Glutamatergic neuron (in vitro differentiated cells): ENCODE measurements at regions not wholly inside any gene's neighbourhood (a gene's known extent, or its start where the extent isn't known, plus 50 kb on each side); places are given as distances from the start of the nearest gene placed in this dataset.

Experiments used
- DNase-seq: peaks from one replicate; pipeline ENCODE4 v3.0.0; 2022
- H3K27ac Mint-ChIP-seq: one replicate; pipeline ENCODE4 v1.8.0; 2020; ENCODE audit warnings: mild to moderate bottlenecking, mixed read lengths, inconsistent platforms; ENCODE audit not compliant: unreplicated experiment
- H3K27me3 Mint-ChIP-seq: one replicate; pipeline ENCODE4 v1.8.0; 2020; ENCODE audit warnings: mild to moderate bottlenecking, moderate library complexity, mixed read lengths, inconsistent platforms; ENCODE audit not compliant: unreplicated experiment
- H3K36me3 Mint-ChIP-seq: one replicate; pipeline ENCODE4 v1.8.0; 2020; ENCODE audit warnings: mild to moderate bottlenecking, mixed read lengths, inconsistent platforms; ENCODE audit not compliant: unreplicated experiment
- H3K4me1 Mint-ChIP-seq: one replicate; pipeline ENCODE4 v1.8.0; 2020; ENCODE audit warnings: mild to moderate bottlenecking, low read depth, mixed read lengths, inconsistent platforms; ENCODE audit not compliant: unreplicated experiment
- H3K4me3 Mint-ChIP-seq: one replicate; pipeline ENCODE4 v1.8.0; 2020; ENCODE audit warnings: mild to moderate bottlenecking, mixed read lengths, inconsistent platforms; ENCODE audit not compliant: unreplicated experiment
- H3K9me3 Mint-ChIP-seq: one replicate; pipeline ENCODE4 v1.8.0; 2020; ENCODE audit warnings: mild to moderate bottlenecking, moderate library complexity, mixed read lengths, inconsistent platforms; ENCODE audit not compliant: unreplicated experiment
- TF ChIP-seq, protein P1 (sequence below): fragments of 200-600 bp; sonication (generic); IDR thresholded peaks from one replicate; pipeline ENCODE4 v1.5.0; 2021; ENCODE audit not compliant: partially characterized antibody, unreplicated experiment

DNA sequence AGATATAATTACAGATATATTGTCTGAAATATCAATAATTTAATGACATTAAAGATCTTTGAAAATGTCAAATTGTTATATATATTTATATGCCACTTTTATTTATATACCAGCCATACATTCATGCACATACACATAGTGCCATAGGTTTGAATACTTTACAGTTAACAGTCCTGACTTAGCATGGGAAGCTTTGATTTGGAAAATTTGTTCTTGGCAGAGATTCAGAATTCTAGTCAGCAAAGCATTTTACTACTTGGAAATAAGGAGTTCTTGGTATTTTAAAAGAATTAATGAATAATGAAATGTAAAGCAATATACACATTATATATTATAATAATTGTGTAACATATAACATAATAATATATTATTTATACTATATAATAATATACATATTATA, 277.0 kb upstream of the PCDH20 start:
- Mint-ChIP-seq H3K4me3 (no peak overlapping the region), H3K27ac (no peak overlapping the region), H3K9me3 (no peaks in the 10 kb centered on the region), H3K4me1 (no peaks in the 10 kb centered on the region), H3K36me3 (no peaks in the 10 kb centered on the region), H3K27me3 (no peaks in the 10 kb centered on the region)
- DNase-seq = no peak
- TF ChIP-seq, protein P1, sequence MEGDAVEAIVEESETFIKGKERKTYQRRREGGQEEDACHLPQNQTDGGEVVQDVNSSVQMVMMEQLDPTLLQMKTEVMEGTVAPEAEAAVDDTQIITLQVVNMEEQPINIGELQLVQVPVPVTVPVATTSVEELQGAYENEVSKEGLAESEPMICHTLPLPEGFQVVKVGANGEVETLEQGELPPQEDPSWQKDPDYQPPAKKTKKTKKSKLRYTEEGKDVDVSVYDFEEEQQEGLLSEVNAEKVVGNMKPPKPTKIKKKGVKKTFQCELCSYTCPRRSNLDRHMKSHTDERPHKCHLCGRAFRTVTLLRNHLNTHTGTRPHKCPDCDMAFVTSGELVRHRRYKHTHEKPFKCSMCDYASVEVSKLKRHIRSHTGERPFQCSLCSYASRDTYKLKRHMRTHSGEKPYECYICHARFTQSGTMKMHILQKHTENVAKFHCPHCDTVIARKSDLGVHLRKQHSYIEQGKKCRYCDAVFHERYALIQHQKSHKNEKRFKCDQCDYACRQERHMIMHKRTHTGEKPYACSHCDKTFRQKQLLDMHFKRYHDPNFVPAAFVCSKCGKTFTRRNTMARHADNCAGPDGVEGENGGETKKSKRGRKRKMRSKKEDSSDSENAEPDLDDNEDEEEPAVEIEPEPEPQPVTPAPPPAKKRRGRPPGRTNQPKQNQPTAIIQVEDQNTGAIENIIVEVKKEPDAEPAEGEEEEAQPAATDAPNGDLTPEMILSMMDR = no peak

DNA sequence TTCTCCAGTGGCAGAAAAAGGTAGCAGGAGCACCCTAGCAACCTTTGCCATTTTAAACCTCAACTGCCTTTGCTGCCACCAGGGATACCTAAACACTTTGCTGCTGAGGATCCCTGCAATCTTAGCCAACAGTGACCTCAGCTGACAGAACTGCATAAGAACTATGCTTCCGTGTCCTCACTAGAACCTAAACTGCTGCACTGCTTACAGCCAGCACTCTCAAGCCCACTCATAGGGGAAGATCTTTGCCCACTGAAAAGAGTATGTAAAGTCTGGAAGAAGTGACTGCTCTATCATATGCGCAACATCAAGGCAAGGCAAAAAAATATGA, 270.0 kb upstream of the PCDH20 start:
- peaks cover 7% of the 10 kb centered on the region for H3K36me3 Mint-ChIP-seq
- H3K4me3 Mint-ChIP-seq = no peak overlapping the region
- no peaks in the 10 kb centered on the region for H3K4me1 Mint-ChIP-seq
- H3K9me3 Mint-ChIP-seq = peaks cover 2% of the 10 kb centered on the region
- no peaks in the 10 kb centered on the region for H3K27me3 Mint-ChIP-seq
- H3K27ac Mint-ChIP-seq = no peak overlapping the region
- no peak for DNase-seq
- TF ChIP-seq, protein P1 = no peak

DNA sequence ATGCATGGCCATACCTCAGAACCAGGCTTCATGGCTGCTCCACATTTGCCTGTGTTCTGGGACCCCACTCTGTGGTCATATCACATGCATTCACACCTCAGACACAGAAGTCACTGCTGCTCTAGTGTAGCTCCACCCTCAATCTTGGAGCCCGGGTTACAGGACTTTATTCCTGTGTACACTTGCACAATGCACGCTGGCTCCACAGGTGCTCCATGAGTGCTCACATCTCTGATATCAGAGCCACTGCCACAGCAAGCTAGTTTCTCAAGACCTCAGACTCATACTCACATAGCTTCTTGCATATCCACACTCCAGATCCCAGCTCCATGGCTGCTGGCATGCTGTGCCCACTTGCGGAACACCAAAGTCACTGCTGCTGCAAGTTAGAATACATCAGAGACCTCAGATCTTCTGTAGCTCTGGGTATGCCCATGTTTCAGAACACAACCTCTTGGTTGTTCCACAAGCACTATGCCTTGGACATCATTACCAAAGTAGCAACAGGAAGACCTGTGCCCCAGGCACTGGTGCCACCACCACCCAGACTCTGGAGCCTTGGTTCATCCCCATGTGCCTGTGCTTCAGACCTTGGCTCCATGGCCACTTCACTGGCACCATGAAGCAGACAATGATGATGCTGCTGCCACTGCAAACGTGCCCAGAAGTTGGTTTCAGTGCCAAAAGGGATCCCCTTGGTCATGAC, 269.5 kb upstream of the PCDH20 start:
- Mint-ChIP-seq H3K36me3 (peaks cover 7% of the 10 kb centered on the region), H3K9me3 (peaks cover 2% of the 10 kb centered on the region), H3K27ac (no peak overlapping the region), H3K4me3 (no peak overlapping the region), H3K27me3 (no peaks in the 10 kb centered on the region), H3K4me1 (no peaks in the 10 kb centered on the region)
- DNase-seq = no peak
- TF ChIP-seq, protein P1 = no peak

DNA sequence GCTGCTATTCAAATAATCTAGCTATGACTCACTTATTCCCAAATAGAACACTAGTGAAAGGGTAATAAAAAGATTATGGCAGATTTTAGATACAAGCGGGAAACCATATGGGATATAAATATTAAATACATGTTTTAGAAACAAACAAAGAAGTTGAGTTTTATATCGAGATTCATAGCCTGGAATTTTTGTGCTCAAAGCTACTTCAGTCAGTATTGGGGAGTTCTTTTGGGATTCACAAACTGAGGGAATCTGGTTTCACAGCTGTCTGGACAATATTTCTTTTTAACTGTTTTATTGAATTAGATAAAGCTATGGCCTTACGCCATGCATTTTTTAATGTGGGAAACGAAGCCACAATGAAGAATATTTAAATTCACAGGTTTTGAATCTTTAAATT, 257.1 kb upstream of the PCDH20 start:
- Mint-ChIP-seq H3K9me3 (no peaks in the 10 kb centered on the region), H3K4me1 (no peaks in the 10 kb centered on the region), H3K27ac (no peak overlapping the region), H3K36me3 (no peaks in the 10 kb centered on the region), H3K4me3 (no peak overlapping the region), H3K27me3 (no peaks in the 10 kb centered on the region)
- no peak for DNase-seq
- TF ChIP-seq, protein P1 = no peak

GRCh38 chr13:61670384-61671161, 254.9 kb upstream of the PCDH20 start:
- Mint-ChIP-seq H3K4me1 (no peaks in the 10 kb centered on the region), H3K27me3 (no peaks in the 10 kb centered on the region), H3K4me3 (no peak overlapping the region), H3K27ac (no peak overlapping the region), H3K36me3 (no peaks in the 10 kb centered on the region), H3K9me3 (no peaks in the 10 kb centered on the region)
- TF ChIP-seq, protein P1 = no peak
- DNase-seq = no peak
